ENCODE measurements at regions not wholly inside any gene's neighbourhood (a gene's known extent, or its start where the extent isn't known, plus 50 kb on each side); places are given as distances from the start of the nearest gene placed in this dataset.

DNA sequence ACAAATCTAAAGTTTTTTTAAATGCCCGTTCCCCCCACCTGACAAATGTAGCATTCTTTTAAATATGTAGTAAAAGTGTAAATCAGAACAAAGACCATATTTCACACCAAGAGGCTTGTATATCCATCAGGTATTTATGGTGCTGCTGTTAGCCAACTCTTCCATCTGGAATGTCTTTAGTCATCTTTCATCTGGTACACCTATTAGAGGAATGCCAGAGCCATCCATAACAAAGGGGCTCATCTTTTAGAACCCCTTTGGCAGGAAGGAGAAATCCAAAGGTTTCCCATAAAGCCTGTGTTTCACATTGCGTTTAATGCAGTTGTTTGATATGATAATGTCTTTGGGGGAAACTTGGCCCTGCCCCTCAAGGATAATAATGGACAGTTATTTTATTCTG is 79.3 kb upstream of the C1orf87 start:
- TF ChIP-seq TAF1 (IDR thresholded peaks at IDR 0.05; ENCODE audit: low read depth) (no peak), SMC3 (conservative IDR thresholded peaks at IDR 0.05; ENCODE audit: poor library complexity) (no peak), MXI1 (conservative IDR thresholded peaks at IDR 0.05; ENCODE audit: poor library complexity, severe bottlenecking) (no peak), RAD21 (conservative IDR thresholded peaks at IDR 0.05) (no peak), EZH2 (IDR thresholded peaks at IDR 0.05; ENCODE audit: borderline replicate concordance, insufficient read depth, low read length, poor library complexity, severe bottlenecking) (no peak), POLR2AphosphoS5 (IDR thresholded peaks at IDR 0.05) (no peak), EP300 (conservative IDR thresholded peaks at IDR 0.05; ENCODE audit: poor library complexity, severe bottlenecking) (no peak)
- TF ChIP-seq, protein P1, sequence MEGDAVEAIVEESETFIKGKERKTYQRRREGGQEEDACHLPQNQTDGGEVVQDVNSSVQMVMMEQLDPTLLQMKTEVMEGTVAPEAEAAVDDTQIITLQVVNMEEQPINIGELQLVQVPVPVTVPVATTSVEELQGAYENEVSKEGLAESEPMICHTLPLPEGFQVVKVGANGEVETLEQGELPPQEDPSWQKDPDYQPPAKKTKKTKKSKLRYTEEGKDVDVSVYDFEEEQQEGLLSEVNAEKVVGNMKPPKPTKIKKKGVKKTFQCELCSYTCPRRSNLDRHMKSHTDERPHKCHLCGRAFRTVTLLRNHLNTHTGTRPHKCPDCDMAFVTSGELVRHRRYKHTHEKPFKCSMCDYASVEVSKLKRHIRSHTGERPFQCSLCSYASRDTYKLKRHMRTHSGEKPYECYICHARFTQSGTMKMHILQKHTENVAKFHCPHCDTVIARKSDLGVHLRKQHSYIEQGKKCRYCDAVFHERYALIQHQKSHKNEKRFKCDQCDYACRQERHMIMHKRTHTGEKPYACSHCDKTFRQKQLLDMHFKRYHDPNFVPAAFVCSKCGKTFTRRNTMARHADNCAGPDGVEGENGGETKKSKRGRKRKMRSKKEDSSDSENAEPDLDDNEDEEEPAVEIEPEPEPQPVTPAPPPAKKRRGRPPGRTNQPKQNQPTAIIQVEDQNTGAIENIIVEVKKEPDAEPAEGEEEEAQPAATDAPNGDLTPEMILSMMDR (IDR thresholded peaks at IDR 0.05; ENCODE audit: poor library complexity, severe bottlenecking), result no peak
- TF ChIP-seq, protein P2, sequence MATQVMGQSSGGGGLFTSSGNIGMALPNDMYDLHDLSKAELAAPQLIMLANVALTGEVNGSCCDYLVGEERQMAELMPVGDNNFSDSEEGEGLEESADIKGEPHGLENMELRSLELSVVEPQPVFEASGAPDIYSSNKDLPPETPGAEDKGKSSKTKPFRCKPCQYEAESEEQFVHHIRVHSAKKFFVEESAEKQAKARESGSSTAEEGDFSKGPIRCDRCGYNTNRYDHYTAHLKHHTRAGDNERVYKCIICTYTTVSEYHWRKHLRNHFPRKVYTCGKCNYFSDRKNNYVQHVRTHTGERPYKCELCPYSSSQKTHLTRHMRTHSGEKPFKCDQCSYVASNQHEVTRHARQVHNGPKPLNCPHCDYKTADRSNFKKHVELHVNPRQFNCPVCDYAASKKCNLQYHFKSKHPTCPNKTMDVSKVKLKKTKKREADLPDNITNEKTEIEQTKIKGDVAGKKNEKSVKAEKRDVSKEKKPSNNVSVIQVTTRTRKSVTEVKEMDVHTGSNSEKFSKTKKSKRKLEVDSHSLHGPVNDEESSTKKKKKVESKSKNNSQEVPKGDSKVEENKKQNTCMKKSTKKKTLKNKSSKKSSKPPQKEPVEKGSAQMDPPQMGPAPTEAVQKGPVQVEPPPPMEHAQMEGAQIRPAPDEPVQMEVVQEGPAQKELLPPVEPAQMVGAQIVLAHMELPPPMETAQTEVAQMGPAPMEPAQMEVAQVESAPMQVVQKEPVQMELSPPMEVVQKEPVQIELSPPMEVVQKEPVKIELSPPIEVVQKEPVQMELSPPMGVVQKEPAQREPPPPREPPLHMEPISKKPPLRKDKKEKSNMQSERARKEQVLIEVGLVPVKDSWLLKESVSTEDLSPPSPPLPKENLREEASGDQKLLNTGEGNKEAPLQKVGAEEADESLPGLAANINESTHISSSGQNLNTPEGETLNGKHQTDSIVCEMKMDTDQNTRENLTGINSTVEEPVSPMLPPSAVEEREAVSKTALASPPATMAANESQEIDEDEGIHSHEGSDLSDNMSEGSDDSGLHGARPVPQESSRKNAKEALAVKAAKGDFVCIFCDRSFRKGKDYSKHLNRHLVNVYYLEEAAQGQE (IDR thresholded peaks at IDR 0.05; ENCODE audit: borderline replicate concordance), result no peak
- Histone ChIP-seq H3F3A (ENCODE audit: insufficient read depth, low read length, poor library complexity, severe bottlenecking) (no peaks in the 10 kb centered on the region), H3K36me3 (ENCODE audit: insufficient read depth, low read length) (no peaks in the 10 kb centered on the region)

DNA sequence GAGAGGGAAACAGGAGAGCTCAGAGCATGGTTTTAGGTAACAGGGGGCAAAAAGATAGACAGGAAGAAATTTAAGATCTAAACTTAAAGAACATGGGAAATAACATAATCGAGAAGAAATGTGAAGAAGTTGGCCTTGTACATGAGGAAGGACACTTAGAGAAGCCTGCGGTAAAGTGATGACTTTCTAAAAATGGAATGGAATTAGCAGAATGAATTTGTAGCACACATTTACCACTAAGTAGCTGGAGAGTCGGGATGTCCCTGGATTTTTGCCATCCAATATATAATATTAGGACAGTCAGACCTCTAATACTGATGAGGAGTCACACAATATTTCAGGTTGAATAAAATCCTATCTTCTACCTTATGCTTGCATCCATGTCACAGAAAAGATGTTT is 77.7 kb upstream of the C1orf87 start:
- no peaks in the 10 kb centered on the region for H3K9me3 ChIP-seq (ENCODE audit: low read length)
- H4K20me1 ChIP-seq (ENCODE audit: insufficient read depth), result no peaks in the 10 kb centered on the region
- H3K9me2 ChIP-seq (ENCODE audit: insufficient read depth, low read length), result no peaks in the 10 kb centered on the region
- H3K36me3 ChIP-seq (ENCODE audit: insufficient read depth, low read length), result no peaks in the 10 kb centered on the region
- TF ChIP-seq, protein P1 (IDR thresholded peaks at IDR 0.05; ENCODE audit: poor library complexity, severe bottlenecking), result no peak
- TF ChIP-seq EP300 (conservative IDR thresholded peaks at IDR 0.05; ENCODE audit: poor library complexity, severe bottlenecking) (no peak), RAD21 (conservative IDR thresholded peaks at IDR 0.05) (no peak), TAF1 (IDR thresholded peaks at IDR 0.05; ENCODE audit: low read depth) (no peak), SMC3 (conservative IDR thresholded peaks at IDR 0.05; ENCODE audit: poor library complexity) (no peak), EZH2 (IDR thresholded peaks at IDR 0.05; ENCODE audit: borderline replicate concordance, insufficient read depth, low read length, poor library complexity, severe bottlenecking) (no peak), MXI1 (conservative IDR thresholded peaks at IDR 0.05; ENCODE audit: poor library complexity, severe bottlenecking) (no peak), POLR2AphosphoS5 (IDR thresholded peaks at IDR 0.05) (no peak)
- TF ChIP-seq, protein P2 (IDR thresholded peaks at IDR 0.05; ENCODE audit: borderline replicate concordance), result no peak
- no peaks in the 10 kb centered on the region for H3K79me2 ChIP-seq (replicated peaks; ENCODE audit: insufficient read depth, low read length)
- H3F3A ChIP-seq (ENCODE audit: insufficient read depth, low read length, poor library complexity, severe bottlenecking), result no peaks in the 10 kb centered on the region
- H3K4me2 ChIP-seq (ENCODE audit: low read length), result no peak overlapping the region
- H3K27ac ChIP-seq (ENCODE audit: low read length), result no peak overlapping the region
- H3K9ac ChIP-seq (ENCODE audit: low read length), result no peak overlapping the region
- no peak overlapping the region for H2AFZ ChIP-seq (ENCODE audit: low read depth, low read length)
- H3K4me3 ChIP-seq (ENCODE audit: low read length), result no peak overlapping the region
- no peaks in the 10 kb centered on the region for H3K27me3 ChIP-seq (ENCODE audit: insufficient read depth, low read depth, low read length)

More for the DNA sequence above, 79.3 kb upstream of the C1orf87 start:
- no peaks in the 10 kb centered on the region for H3K27me3 ChIP-seq (ENCODE audit: insufficient read depth, low read depth, low read length)
- H3K4me2 ChIP-seq (ENCODE audit: low read length), result no peak overlapping the region
- H4K20me1 ChIP-seq (ENCODE audit: insufficient read depth), result no peaks in the 10 kb centered on the region
- no peaks in the 10 kb centered on the region for H3K9me2 ChIP-seq (ENCODE audit: insufficient read depth, low read length)
- H3K4me3 ChIP-seq (ENCODE audit: low read length), result no peak overlapping the region
- H3K9me3 ChIP-seq (ENCODE audit: low read length), result no peaks in the 10 kb centered on the region
- H3K27ac ChIP-seq (ENCODE audit: low read length), result no peak overlapping the region
- H3K9ac ChIP-seq (ENCODE audit: low read length), result no peak overlapping the region
- no peak overlapping the region for H2AFZ ChIP-seq (ENCODE audit: low read depth, low read length)
- no peaks in the 10 kb centered on the region for H3K79me2 ChIP-seq (replicated peaks; ENCODE audit: insufficient read depth, low read length)
